HG03432 (cell line): ENCODE measurements at regions not wholly inside any gene's neighbourhood (a gene's known extent, or its start where the extent isn't known, plus 50 kb on each side); places are given as distances from the start of the nearest gene placed in this dataset.
"Not testable (repeated sequence)": the region's sequence is repeated elsewhere in the genome, so short reads cannot be mapped to it uniquely, and the experiment has no call there.

ENCODE experiments used
- ATAC-seq: cut with Tn5 transposase; IDR thresholded peaks from one replicate; pipeline ENCODE4 v1.9.1; 2021; ENCODE audit warnings: mild to moderate bottlenecking, moderate library complexity; ENCODE audit not compliant: unreplicated experiment

GRCh38 chr18:73045037-73045436, 177.2 kb upstream of the NETO1 start:
- no peak for ATAC-seq

- ATAC-seq = no peak
These were observed 175.8 kb upstream of the NETO1 start for GRCh38 chr18:73043611-73044010.

- ATAC-seq = no peak
These were observed 175.4 kb upstream of the NETO1 start for GRCh38 chr18:73043211-73043610.

- no peak for ATAC-seq
These were observed 172.5 kb upstream of the NETO1 start for GRCh38 chr18:73040247-73040646.

- no peak for ATAC-seq
These were observed 170.5 kb upstream of the NETO1 start for GRCh38 chr18:73038336-73038735.

- ATAC-seq = no peak
These were observed 156.2 kb upstream of the NETO1 start for GRCh38 chr18:73023975-73024374.

- ATAC-seq = no peak
These were observed 141.9 kb upstream of the NETO1 start for GRCh38 chr18:73009691-73010090.

GRCh38 chr18:73007915-73008308, 140.1 kb upstream of the NETO1 start:
- no peak for ATAC-seq

- ATAC-seq = no peak
These were observed 139.6 kb upstream of the NETO1 start for GRCh38 chr18:73007195-73007914.

GRCh38 chr18:73006331-73006730, 138.5 kb upstream of the NETO1 start:
- no peak for ATAC-seq

- ATAC-seq = no peak
These were observed 136.5 kb upstream of the NETO1 start for GRCh38 chr18:73004260-73004659.

- no peak for ATAC-seq
These were observed 132.3 kb upstream of the NETO1 start for GRCh38 chr18:72999971-73000607.

GRCh38 chr18:72995558-72995957, 127.8 kb upstream of the NETO1 start:
- no peak for ATAC-seq

- ATAC-seq = no peak
These were observed 125.5 kb upstream of the NETO1 start for GRCh38 chr18:72993250-72993649.

- ATAC-seq = no peak
These were observed 123.6 kb upstream of the NETO1 start for GRCh38 chr18:72991379-72991778.

GRCh38 chr18:72987570-72987969, 119.8 kb upstream of the NETO1 start:
- ATAC-seq = not testable (repeated sequence)

GRCh38 chr18:72986103-72986502, 118.3 kb upstream of the NETO1 start:
- peak; percentile 51 for ATAC-seq

- peak; percentile 90 for ATAC-seq
These were observed 117.9 kb upstream of the NETO1 start for GRCh38 chr18:72985686-72986085.

GRCh38 chr18:72984290-72984689, 116.5 kb upstream of the NETO1 start:
- no peak for ATAC-seq

GRCh38 chr18:72973841-72974240, 106.1 kb upstream of the NETO1 start:
- ATAC-seq = no peak

GRCh38 chr18:72965616-72966015, 97.8 kb upstream of the NETO1 start:
- ATAC-seq = no peak

GRCh38 chr18:72958195-72958594, 90.4 kb upstream of the NETO1 start:
- ATAC-seq = not testable (repeated sequence)

GRCh38 chr18:72948439-72948838, 80.7 kb upstream of the NETO1 start:
- ATAC-seq = no peak
